Coronary artery (tissue), 2 donors: ENCODE measurements at regions not wholly inside any gene's neighbourhood (a gene's known extent, or its start where the extent isn't known, plus 50 kb on each side); places are given as distances from the start of the nearest gene placed in this dataset.

Source experiments
- DNase-seq: peaks from one replicate; pipeline ENCODE4 v3.0.0-alpha.2; 2017; ENCODE audit warnings: low spot score
- H3K27ac ChIP-seq, 2 donors: fragments of 200-600 bp; sonication (generic); one replicate each; pipeline ENCODE4 v1.5.1; 2016 to 2019
- H3K4me3 ChIP-seq: fragments of 200-600 bp; sonication (generic); 2 replicates; pipeline ENCODE4 v1.5.1; 2016; ENCODE audit warnings: mild to moderate bottlenecking, moderate library complexity
- TF ChIP-seq, protein P1 (sequence below): fragments of 200-600 bp; sonication (generic); IDR thresholded peaks from one replicate; pipeline ENCODE4 v1.5.1; 2019; ENCODE audit warnings: antibody characterized with exemption

DNA sequence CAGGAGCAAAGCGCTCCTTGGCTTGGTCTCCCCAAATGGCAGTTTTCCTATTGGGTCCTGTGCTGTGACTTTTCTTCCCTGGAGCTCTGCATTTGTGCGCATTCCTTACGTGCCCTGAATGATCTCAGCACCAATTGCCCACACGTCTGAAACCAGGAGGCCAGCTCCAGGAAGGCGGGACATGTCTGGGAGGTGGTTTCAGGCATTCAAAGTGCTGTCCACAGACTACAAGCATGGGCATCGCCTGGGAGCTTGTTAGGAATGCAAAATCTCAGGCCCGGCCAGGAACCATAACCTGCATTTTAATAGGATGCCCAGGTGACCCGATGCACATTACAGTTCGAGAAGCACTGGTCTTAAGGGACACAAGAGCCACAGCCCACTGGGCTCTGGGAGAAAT is 239.6 kb downstream of the ANKRD60 start:
- H3K4me3 ChIP-seq, result no peak overlapping the region
- H3K27ac ChIP-seq, result no peak overlapping the region
- no peak for DNase-seq
- TF ChIP-seq, protein P1, sequence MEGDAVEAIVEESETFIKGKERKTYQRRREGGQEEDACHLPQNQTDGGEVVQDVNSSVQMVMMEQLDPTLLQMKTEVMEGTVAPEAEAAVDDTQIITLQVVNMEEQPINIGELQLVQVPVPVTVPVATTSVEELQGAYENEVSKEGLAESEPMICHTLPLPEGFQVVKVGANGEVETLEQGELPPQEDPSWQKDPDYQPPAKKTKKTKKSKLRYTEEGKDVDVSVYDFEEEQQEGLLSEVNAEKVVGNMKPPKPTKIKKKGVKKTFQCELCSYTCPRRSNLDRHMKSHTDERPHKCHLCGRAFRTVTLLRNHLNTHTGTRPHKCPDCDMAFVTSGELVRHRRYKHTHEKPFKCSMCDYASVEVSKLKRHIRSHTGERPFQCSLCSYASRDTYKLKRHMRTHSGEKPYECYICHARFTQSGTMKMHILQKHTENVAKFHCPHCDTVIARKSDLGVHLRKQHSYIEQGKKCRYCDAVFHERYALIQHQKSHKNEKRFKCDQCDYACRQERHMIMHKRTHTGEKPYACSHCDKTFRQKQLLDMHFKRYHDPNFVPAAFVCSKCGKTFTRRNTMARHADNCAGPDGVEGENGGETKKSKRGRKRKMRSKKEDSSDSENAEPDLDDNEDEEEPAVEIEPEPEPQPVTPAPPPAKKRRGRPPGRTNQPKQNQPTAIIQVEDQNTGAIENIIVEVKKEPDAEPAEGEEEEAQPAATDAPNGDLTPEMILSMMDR, result no peak

DNA sequence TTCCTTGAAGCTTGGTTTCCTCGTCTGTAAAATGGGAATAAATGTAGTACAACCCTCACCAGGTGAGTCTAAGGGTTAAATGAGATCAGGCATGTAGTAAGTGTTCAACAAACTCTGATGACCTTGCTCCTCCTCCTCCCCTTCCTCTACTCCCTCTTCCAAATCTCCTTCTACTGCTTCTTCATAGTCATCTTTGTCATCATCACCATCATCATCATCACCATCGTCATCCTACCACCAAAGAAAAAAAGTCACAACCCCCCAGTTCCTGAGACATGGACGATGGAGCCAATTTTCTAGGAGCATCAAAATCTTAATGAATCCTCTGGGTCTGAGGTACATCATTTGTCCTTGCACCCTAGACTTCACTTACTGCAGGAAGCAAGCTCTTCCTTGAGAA is 240.0 kb downstream of the ANKRD60 start:
- Histone ChIP-seq H3K27ac (no peak overlapping the region), H3K4me3 (no peak overlapping the region)
- TF ChIP-seq, protein P1, result no peak
- no peak for DNase-seq

- Histone ChIP-seq H3K27ac (no peak overlapping the region), H3K4me3 (no peak overlapping the region)
- TF ChIP-seq, protein P1, result no peak
- DNase-seq, result no peak
Measured at GRCh38 chr20:57987659-57988058, 240.8 kb downstream of the ANKRD60 start.

DNA sequence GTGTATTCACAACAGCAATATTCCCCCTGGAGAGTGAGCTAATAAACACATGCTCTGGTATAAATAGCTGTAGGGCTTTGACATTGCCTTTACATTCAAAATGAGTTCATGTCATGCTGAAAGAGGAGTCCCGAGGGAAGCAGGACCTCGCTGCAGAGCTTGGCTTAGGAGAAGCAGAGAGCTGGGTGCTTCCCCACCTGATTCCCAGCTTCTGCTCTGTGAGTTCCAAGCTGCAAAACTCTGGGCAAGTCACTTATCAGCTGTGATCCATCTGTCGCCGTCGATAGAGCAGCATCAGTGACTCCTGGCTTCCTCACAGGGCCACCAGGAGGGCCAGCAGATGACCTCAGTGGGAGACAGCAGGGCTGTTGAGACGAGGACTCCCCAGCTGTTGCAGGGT is 241.8 kb downstream of the ANKRD60 start:
- TF ChIP-seq, protein P1, result no peak
- no peak overlapping the region for H3K27ac ChIP-seq
- no peak for DNase-seq
- H3K4me3 ChIP-seq, result no peak overlapping the region

GRCh38 chr20:57985278-57985677 is 243.2 kb downstream of the ANKRD60 start:
- TF ChIP-seq, protein P1, result no peak
- no peak overlapping the region for H3K4me3 ChIP-seq
- DNase-seq, result no peak
- H3K27ac ChIP-seq, result no peak overlapping the region

- H3K4me3 ChIP-seq, result no peak overlapping the region
- H3K27ac ChIP-seq, result no peak overlapping the region
- TF ChIP-seq, protein P1, result no peak
- DNase-seq, result no peak
Measured at GRCh38 chr20:57983082-57983481, 245.4 kb downstream of the ANKRD60 start.

DNA sequence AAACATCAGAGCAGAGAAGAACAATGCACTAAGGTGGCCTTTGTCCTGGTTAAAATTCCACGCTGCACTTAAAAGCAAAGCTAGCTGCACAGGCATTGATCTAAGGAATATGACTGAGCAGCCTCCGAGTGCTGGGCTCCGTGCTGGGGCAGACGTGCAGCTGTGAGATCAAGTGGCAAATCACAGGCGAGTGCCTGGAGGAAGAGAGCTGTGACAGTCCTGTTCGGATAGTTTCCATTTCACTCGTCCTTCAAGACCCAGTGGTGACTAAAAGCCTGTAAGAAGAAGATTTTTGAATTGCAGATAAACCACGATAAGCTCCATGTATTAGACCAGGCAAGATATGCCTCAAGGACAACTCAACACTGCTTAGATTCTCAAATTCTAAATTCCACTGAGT is 247.9 kb downstream of the ANKRD60 start:
- H3K4me3 ChIP-seq, result no peak overlapping the region
- no peak for DNase-seq
- no peak overlapping the region for H3K27ac ChIP-seq
- TF ChIP-seq, protein P1, result no peak
